ENCODE measurements at regions not wholly inside any gene's neighbourhood (a gene's known extent, or its start where the extent isn't known, plus 50 kb on each side); places are given as distances from the start of the nearest gene placed in this dataset.

- POLR2A ChIA-PET = no interaction called here
- H3K27ac ChIP-seq (ENCODE audit: extremely low read length, insufficient read depth, low read length) = no peak overlapping the region
- DNase-seq (ENCODE audit: low spot score) (no peak), ATAC-seq (no peak), FAIRE-seq (no peak)
- in situ Hi-C loops (cut with HindIII; ENCODE audit: extremely low pct_ligation_motif_present, low pct_unique_long_range_greater_than_20kb) = no loop called here
- H3K4me1 ChIP-seq (ENCODE audit: insufficient read depth, low read length) = no peaks in the 10 kb centered on the region
- H3K36me3 ChIP-seq (replicated peaks in 1 of 2; ENCODE audit: control insufficient read depth in 1 of 2, insufficient read depth in 2 of 2, low read length in 2 of 2) = no peaks in the 10 kb centered on the region
- BruUV-seq (replicated peaks) = no TSS peak
- H4K20me1 ChIP-seq (ENCODE audit: insufficient read depth, low read length) = no peaks in the 10 kb centered on the region
- intact Hi-C loops (cut with micrococcal nuclease; ENCODE audit: unreplicated experiment) = no loop called here
- H3K9me3 ChIP-seq (ENCODE audit: low read length) = no peaks in the 10 kb centered on the region
- no peaks in the 10 kb centered on the region for H3K27me3 ChIP-seq (ENCODE audit: control insufficient read depth in 1 of 2, insufficient read depth in 2 of 2, low read length in 2 of 2)
- 5% methylated on average over 2 of the region's 2 CpGs for WGBS (ENCODE audit: low lambda C conversion rate)
- H3K9ac ChIP-seq (ENCODE audit: insufficient read depth, low read depth, low read length) = no peak overlapping the region
- TF ChIP-seq ZNF558 (CRISPR knock-in tag; IDR thresholded peaks at IDR 0.05; ENCODE audit: borderline replicate concordance) = no peak
- TF ChIP-seq RBM22 (optimal IDR thresholded peaks at IDR 0.05; ENCODE audit: low read length) = no peak
- TF ChIP-seq, protein P1, sequence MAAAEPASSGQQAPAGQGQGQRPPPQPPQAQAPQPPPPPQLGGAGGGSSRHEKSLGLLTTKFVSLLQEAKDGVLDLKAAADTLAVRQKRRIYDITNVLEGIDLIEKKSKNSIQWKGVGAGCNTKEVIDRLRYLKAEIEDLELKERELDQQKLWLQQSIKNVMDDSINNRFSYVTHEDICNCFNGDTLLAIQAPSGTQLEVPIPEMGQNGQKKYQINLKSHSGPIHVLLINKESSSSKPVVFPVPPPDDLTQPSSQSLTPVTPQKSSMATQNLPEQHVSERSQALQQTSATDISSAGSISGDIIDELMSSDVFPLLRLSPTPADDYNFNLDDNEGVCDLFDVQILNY (CRISPR knock-in tag; conservative IDR thresholded peaks at IDR 0.05) = no peak
- no peak for TF ChIP-seq GFI1 (CRISPR knock-in tag; IDR thresholded peaks at IDR 0.05; ENCODE audit: borderline replicate concordance)
- TF ChIP-seq BHLHE40 (IDR thresholded peaks at IDR 0.05; ENCODE audit: low read length) = no peak
- TF ChIP-seq NR2F1 (CRISPR knock-in tag; IDR thresholded peaks at IDR 0.05) = no peak
- TF ChIP-seq, protein P2, sequence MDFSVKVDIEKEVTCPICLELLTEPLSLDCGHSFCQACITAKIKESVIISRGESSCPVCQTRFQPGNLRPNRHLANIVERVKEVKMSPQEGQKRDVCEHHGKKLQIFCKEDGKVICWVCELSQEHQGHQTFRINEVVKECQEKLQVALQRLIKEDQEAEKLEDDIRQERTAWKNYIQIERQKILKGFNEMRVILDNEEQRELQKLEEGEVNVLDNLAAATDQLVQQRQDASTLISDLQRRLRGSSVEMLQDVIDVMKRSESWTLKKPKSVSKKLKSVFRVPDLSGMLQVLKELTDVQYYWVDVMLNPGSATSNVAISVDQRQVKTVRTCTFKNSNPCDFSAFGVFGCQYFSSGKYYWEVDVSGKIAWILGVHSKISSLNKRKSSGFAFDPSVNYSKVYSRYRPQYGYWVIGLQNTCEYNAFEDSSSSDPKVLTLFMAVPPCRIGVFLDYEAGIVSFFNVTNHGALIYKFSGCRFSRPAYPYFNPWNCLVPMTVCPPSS (IDR thresholded peaks at IDR 0.05) = no peak
- no peak for TF ChIP-seq IKZF4 (CRISPR knock-in tag; IDR thresholded peaks at IDR 0.05; ENCODE audit: borderline replicate concordance, low read depth, not compliant biosample characterization)
- no peak for TF ChIP-seq KDM6A (CRISPR knock-in tag; IDR thresholded peaks at IDR 0.05; ENCODE audit: low read depth)
- TF ChIP-seq, protein P3, sequence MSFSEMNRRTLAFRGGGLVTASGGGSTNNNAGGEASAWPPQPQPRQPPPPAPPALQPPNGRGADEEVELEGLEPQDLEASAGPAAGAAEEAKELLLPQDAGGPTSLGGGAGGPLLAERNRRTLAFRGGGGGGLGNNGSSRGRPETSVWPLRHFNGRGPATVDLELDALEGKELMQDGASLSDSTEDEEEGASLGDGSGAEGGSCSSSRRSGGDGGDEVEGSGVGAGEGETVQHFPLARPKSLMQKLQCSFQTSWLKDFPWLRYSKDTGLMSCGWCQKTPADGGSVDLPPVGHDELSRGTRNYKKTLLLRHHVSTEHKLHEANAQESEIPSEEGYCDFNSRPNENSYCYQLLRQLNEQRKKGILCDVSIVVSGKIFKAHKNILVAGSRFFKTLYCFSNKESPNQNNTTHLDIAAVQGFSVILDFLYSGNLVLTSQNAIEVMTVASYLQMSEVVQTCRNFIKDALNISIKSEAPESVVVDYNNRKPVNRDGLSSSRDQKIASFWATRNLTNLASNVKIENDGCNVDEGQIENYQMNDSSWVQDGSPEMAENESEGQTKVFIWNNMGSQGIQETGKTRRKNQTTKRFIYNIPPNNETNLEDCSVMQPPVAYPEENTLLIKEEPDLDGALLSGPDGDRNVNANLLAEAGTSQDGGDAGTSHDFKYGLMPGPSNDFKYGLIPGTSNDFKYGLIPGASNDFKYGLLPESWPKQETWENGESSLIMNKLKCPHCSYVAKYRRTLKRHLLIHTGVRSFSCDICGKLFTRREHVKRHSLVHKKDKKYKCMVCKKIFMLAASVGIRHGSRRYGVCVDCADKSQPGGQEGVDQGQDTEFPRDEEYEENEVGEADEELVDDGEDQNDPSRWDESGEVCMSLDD (CRISPR knock-in tag; IDR thresholded peaks at IDR 0.05; ENCODE audit: borderline replicate concordance) = no peak
- no peak for TF ChIP-seq ATAD3A (CRISPR knock-in tag; IDR thresholded peaks at IDR 0.05)
- no peak for TF ChIP-seq SKI (IDR thresholded peaks at IDR 0.05; ENCODE audit: partially characterized antibody)
- TF ChIP-seq ZFP90 (CRISPR knock-in tag; IDR thresholded peaks at IDR 0.05; ENCODE audit: borderline replicate concordance) = no peak
- no peak for TF ChIP-seq ETV5 (CRISPR knock-in tag; IDR thresholded peaks at IDR 0.05; ENCODE audit: borderline replicate concordance)
- TF ChIP-seq FOXP4 (CRISPR knock-in tag; IDR thresholded peaks at IDR 0.05) = no peak
- H3K4me2 ChIP-seq (ENCODE audit: low read depth, low read length) = no peak overlapping the region
- no peak overlapping the region for H2AFZ ChIP-seq (ENCODE audit: low read length)
- CTCF ChIA-PET (ENCODE audit: low intra/inter-chr PET ratio, low total read pairs) = no interaction called here
- H3K4me3 ChIP-seq (replicated peaks in 1 of 3; ENCODE audit: insufficient read depth in 1 of 3, low read depth in 2 of 3, low read length in 3 of 3) = no peak overlapping the region
- H3K79me2 ChIP-seq (ENCODE audit: insufficient read depth, low read length) = no peaks in the 10 kb centered on the region
Measured at GRCh38 chr2:181371195-181371594, 86.0 kb upstream of the ITGA4 start.

Data from HepG2 (cell line).